Muscle of arm (tissue), 1 donor: ENCODE measurements at regions not wholly inside any gene's neighbourhood (a gene's known extent, or its start where the extent isn't known, plus 50 kb on each side); places are given as distances from the start of the nearest gene placed in this dataset.

Source experiments
- DNase-seq: peaks from one replicate; pipeline ENCODE4 v3.0.0-alpha.2; 2013

- DNase-seq: no peak
Measured at GRCh38 chrX:38856670-38857265, 55.5 kb downstream of the MID1IP1 start.

DNA sequence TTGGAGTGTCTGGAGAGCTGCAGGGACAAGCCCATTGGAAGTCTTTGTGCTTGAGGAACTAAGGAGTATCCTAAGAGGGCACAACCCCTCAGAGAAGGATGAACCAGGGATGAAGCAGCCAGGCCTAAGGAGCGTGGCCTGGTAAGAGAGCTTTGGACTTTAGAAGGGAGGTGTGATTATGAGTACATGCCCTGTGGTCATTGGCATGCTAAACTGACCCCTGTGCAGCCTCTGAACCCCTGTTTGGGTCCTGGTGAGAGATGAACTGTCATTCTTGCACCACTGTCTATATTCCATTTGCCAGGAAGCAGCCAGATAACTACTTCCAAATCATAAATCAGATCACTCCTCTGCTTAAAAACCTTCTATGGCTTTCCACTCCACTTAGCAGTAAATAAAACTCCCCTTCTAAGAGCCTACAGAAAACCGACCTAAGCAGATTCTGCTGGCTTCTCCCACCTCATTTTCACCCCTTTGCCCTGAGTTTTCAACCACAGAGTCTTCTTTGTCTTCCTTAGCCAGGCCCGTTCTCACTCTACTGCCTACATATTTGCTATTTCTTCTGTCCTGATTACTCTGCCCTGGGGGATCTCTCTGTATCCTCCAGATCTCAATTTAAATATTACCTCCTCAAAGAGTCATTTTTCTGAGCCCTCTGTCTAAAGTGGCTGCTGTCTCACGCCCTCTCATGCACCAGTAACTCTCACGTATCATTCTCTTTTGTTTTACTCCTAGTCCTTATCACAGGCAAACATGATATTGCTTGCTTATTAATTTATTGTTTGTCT, 56.7 kb downstream of the MID1IP1 start:
- DNase-seq: no peak

GRCh38 chrX:38859602-38860001, 58.3 kb downstream of the MID1IP1 start:
- no peak for DNase-seq

GRCh38 chrX:38860106-38861013, 59.1 kb downstream of the MID1IP1 start:
- DNase-seq: no peak

GRCh38 chrX:38861489-38861888, 60.2 kb downstream of the MID1IP1 start:
- no peak for DNase-seq

GRCh38 chrX:38862100-38862499, 60.8 kb downstream of the MID1IP1 start:
- no peak for DNase-seq

DNA sequence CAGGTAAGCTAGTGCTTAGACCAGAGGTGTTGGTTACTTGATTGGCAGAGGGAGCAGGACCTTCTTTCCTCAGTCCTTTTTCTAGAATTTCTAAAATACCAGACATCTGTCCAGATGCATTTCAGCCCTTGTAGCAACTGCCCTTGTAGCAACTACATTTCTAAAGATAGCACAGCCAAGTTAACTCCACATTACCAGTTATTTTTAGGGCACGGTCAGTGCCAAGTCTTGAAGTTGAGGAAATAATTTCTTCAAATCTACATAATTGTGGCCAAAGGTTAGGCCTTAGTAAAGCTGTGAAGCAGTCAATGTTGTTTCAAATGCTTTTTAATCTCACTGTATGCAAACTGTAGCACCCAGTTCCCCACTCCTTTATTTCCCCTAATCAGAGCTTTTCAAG, 62.9 kb downstream of the MID1IP1 start:
- no peak for DNase-seq

DNA sequence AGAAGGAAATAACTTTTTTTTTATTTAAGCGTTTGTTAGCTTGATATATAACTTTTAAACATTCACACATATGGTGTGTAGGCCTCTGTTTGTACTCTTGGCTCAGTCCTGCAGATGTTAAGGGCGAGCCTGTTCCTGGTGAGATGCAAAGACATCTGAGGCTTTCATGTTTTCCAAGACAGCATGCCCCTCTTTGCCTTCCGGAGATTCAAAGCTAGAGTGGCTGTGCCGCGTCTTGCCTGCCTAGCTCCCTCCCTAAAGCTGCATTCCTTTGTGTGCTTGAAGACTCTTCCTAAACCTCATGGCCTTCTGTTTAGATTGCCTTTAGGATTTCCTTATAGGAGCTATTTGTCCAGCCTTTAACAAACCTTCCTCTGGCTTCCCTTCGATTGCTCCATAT, 67.1 kb downstream of the MID1IP1 start:
- no peak for DNase-seq

GRCh38 chrX:38868941-38869401, 67.7 kb downstream of the MID1IP1 start:
- no peak for DNase-seq

DNA sequence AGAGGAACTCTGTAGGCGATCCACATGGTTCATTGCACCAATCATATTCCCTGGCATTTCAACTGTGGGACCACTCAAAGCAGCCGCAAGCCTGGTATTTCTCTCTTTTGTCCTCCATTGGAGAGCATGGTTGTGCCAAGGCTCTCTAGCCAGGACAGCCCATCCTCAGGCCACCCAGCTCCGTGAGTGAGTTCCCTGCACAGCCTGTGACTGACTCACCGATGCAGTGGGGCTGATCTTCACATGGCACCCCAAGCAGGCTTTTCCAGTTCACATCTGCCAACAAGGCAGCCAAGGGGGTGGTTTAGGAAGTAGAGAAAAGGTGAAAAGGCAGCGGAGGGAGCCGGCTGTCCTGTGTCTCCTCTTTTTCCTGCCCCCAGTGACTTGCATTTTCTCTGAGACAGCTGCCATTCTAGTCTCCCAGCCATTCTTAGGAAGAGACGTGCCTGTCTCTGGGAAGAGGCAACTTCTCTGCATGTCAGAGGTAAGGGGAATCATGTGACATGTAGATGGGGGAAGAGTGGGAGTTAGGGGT, 69.2 kb downstream of the MID1IP1 start:
- DNase-seq: no peak

GRCh38 chrX:38871129-38872029, 70.1 kb downstream of the MID1IP1 start:
- no peak for DNase-seq

- no peak for DNase-seq
Measured at GRCh38 chrX:38877366-38877765, 76.1 kb downstream of the MID1IP1 start.

- DNase-seq: no peak
Measured at GRCh38 chrX:38878641-38879340, 77.5 kb downstream of the MID1IP1 start.

DNA sequence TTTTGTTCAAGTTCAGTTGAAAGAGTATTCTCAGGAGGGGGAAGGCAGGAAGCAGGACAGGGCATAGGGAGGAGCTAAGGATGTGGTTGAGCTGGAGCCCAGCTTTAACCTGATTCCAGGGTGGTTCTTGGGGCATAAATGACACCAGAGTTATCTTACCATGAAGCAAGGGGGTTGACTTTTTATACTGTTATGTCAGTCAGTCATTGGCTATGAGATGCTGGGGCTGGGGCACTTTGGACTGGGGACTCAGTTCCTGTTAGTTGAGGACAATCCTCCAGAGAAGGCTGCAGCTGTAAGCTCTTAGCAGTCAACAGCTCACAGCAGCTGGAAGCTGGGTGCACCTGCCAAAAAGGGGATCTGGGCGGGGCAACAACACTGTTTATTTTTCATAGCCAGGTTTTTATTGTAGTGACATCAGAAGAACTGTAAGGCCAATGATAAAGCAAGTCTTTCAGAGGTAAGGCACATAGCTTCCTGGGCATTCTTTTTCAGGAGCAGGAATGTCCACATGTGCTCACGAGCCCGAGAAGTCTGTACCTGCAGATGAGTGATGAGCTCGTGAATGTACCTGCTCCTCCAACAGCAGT, 78.5 kb downstream of the MID1IP1 start:
- peak; percentile 56 for DNase-seq

- DNase-seq: no peak
Measured at GRCh38 chrX:38880296-38880854, 79.1 kb downstream of the MID1IP1 start.

DNA sequence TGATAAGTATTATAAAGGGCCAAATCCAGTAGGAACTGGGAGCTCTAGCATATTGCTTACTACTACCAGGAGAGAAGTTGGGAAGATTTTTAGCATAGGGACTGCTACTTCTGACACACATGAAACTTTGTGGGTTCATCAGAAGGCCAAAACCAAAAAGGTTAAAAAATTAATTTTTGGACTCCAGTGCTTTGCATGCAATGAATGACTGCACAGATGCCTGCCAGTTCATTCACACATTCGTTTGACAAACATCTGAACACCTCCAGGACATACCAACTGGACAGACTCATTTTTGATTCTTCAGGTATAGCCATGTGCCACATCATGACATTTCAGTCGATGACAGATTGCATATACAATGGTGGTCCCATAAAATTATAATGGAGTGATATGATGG, 79.8 kb downstream of the MID1IP1 start:
- no peak for DNase-seq

DNA sequence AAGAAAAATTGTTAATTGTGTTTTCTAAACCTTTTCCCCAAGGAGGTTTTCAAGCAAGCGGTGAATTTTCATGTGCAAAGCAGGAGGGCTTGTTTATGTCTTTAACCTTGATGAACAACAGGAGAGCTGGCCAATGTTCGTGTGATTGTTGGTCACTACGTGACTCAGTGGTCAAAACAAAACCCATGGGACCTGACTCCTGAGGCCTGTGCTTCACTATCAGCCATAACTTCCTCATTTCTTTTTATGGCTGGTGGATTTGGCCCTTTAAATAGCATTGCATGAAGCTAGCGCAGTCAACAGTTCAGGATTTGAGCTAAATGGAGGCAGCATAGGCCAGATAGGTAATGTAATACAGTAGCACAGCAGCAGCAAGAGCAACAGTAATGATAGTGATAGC, 80.5 kb downstream of the MID1IP1 start:
- DNase-seq: no peak

GRCh38 chrX:38882894-38883626, 81.8 kb downstream of the MID1IP1 start:
- no peak for DNase-seq

GRCh38 chrX:38886112-38886511, 84.9 kb downstream of the MID1IP1 start:
- no peak for DNase-seq
